Type B pancreatic cell (in vitro differentiated cells): ENCODE measurements at regions not wholly inside any gene's neighbourhood (a gene's known extent, or its start where the extent isn't known, plus 50 kb on each side); places are given as distances from the start of the nearest gene placed in this dataset.

Experiments
- DNase-seq: peaks from one replicate; pipeline ENCODE4 v3.0.0; 2021; ENCODE audit warnings: mixed read lengths; ENCODE audit not compliant: unreplicated experiment; ENCODE audit errors: extremely low spot score
- H3K27ac Mint-ChIP-seq: 2 replicates; pipeline ENCODE4 v1.8.0; 2021; ENCODE audit warnings: mild to moderate bottlenecking, mixed read lengths
- H3K27me3 Mint-ChIP-seq: 2 replicates; pipeline ENCODE4 v1.8.0; 2021; ENCODE audit warnings: mixed read lengths
- H3K36me3 Mint-ChIP-seq: 2 replicates; pipeline ENCODE4 v1.8.0; 2021; ENCODE audit warnings: mixed read lengths
- H3K4me1 Mint-ChIP-seq: one replicate; pipeline ENCODE4 v1.8.0; 2021; ENCODE audit warnings: mixed read lengths; ENCODE audit not compliant: unreplicated experiment
- H3K4me3 Mint-ChIP-seq: 2 replicates; pipeline ENCODE4 v1.8.0; 2021; ENCODE audit warnings: mild to moderate bottlenecking, mixed read lengths
- H3K9me3 Mint-ChIP-seq: 2 replicates; pipeline ENCODE4 v1.8.0; 2021; ENCODE audit warnings: mixed read lengths
- TF ChIP-seq, protein P1 (sequence below): fragments of 200-600 bp; sonication (generic); conservative IDR thresholded peaks from 2 replicates; pipeline ENCODE4 v1.5.0; 2021; ENCODE audit warnings: antibody characterized with exemption, mild to moderate bottlenecking

DNA sequence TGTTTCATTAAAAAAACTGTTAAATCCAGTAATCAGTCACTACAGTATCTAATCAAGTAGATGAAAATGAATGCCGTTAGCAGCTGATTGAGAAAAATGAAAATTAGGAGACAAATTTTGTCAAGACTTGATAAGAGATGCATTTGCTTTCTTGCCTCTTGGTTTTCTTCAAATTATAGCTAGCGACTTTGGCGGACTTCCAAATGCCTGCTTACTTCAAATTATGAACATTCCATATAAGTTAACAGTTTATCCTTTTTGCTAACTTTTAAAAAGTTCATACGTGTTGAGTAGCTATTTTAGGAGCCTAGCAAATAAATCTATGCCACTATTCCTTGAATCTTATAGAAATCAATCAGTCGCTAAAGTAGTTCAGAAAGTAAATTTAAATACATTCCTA is 58.8 kb downstream of the PPP4R3C start:
- Mint-ChIP-seq H3K4me1 (no peaks in the 10 kb centered on the region), H3K36me3 (no peaks in the 10 kb centered on the region)
- DNase-seq, result no peak

DNA sequence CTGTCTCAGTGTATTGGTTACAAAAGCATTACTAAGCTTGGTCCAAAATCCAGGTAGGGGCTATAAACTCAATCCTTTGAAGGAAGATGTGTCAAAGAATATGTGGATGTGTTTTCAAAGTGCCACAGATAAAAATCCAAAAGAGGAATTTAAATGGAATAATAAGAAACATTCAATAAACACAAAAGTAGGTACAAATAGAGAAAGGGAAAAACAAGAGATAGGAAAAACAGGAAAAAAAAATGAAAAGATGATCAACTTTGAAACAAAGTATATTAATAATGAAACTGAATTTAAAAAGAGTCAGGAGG is 64.0 kb downstream of the PPP4R3C start:
- Mint-ChIP-seq H3K4me1 (no peaks in the 10 kb centered on the region), H3K9me3 (no peaks in the 10 kb centered on the region), H3K36me3 (no peaks in the 10 kb centered on the region), H3K4me3 (no peak overlapping the region), H3K27me3 (no peaks in the 10 kb centered on the region), H3K27ac (no peak overlapping the region)
- no peak for DNase-seq
- TF ChIP-seq, protein P1, sequence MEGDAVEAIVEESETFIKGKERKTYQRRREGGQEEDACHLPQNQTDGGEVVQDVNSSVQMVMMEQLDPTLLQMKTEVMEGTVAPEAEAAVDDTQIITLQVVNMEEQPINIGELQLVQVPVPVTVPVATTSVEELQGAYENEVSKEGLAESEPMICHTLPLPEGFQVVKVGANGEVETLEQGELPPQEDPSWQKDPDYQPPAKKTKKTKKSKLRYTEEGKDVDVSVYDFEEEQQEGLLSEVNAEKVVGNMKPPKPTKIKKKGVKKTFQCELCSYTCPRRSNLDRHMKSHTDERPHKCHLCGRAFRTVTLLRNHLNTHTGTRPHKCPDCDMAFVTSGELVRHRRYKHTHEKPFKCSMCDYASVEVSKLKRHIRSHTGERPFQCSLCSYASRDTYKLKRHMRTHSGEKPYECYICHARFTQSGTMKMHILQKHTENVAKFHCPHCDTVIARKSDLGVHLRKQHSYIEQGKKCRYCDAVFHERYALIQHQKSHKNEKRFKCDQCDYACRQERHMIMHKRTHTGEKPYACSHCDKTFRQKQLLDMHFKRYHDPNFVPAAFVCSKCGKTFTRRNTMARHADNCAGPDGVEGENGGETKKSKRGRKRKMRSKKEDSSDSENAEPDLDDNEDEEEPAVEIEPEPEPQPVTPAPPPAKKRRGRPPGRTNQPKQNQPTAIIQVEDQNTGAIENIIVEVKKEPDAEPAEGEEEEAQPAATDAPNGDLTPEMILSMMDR, result peak; percentile 1

More for the DNA sequence above, 58.8 kb downstream of the PPP4R3C start:
- TF ChIP-seq, protein P1, result no peak
- H3K4me3 Mint-ChIP-seq, result no peak overlapping the region
- no peaks in the 10 kb centered on the region for H3K9me3 Mint-ChIP-seq
- no peaks in the 10 kb centered on the region for H3K27me3 Mint-ChIP-seq
- H3K27ac Mint-ChIP-seq, result no peak overlapping the region

DNA sequence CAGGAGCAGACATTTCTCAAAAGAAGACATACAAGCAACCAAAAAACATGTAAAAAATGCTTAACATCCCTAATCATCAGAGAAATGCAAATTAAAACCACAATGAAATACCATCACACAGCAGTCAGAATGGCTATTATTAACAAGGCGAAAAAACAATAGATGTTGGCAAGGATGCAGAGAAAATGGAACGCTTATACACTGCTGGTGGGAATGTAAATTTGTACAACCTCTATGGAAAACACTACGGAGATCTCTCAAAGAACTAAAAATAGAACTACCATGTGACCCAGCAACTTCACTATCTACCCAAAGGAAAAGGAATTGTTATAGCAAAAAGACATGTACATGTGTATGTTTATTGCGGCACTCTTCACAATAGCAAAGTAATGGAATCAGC is 71.5 kb downstream of the PPP4R3C start:
- TF ChIP-seq, protein P1, result no peak
- H3K9me3 Mint-ChIP-seq, result no peaks in the 10 kb centered on the region
- no peak overlapping the region for H3K27ac Mint-ChIP-seq
- H3K4me1 Mint-ChIP-seq, result no peaks in the 10 kb centered on the region
- DNase-seq, result no peak
- no peaks in the 10 kb centered on the region for H3K27me3 Mint-ChIP-seq
- no peaks in the 10 kb centered on the region for H3K36me3 Mint-ChIP-seq
- no peak overlapping the region for H3K4me3 Mint-ChIP-seq

DNA sequence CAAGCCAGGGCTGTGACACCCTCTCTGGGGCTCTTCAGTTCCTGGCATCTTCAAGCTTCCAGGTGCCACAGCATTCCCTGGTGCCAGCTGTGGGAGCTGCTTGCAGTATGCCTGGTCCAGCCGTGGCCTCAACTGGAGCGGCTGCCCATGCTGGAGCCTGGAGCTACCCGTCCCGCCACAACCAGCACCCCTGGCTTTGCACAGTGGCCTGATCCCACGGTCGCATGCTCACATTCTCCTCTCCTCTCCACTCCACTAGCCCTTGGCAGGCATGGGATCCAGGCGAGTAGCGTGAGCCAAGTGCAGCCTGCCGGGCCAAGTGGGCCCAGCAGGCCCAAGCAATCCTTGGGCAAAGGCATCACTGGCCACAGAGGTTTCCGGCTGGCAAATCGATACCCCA is 81.7 kb downstream of the PPP4R3C start:
- Mint-ChIP-seq H3K9me3 (no peaks in the 10 kb centered on the region), H3K27ac (no peak overlapping the region), H3K4me3 (no peak overlapping the region), H3K36me3 (no peaks in the 10 kb centered on the region), H3K27me3 (no peaks in the 10 kb centered on the region), H3K4me1 (no peaks in the 10 kb centered on the region)
- DNase-seq, result no peak
- TF ChIP-seq, protein P1, result no peak

DNA sequence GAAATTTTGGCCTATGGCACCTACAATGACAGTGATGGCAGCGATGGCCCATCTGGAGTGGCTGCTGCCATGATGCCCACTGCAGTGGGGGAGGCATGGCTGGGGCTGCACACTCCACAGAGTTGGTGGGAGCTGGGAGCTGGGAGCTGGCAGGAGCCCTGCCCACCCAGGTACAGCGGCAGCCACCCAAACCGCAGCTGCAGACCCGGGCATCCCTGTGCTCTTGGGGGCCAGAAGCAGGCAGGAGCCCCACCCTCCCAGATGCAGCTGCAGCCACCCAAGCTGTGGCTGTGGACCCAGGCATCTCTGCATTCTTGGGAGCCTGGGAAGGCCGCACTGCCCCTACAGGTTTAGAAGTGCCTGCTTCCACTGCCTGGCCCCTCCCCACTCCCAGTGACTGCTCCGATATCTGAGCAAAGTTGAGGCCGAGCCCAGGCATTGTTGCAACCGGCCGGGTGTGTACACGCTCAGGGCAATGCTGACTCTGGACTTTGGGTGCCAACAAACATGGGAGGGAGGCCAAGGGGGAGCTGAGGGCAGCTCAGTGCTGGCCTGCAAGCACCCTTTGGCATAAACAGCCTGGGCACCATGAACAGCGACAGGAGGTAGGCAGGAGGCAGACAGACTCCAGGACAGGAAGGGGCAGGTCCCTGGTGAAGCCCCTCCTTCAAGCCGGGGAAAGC is 82.8 kb downstream of the PPP4R3C start:
- Mint-ChIP-seq H3K27ac (no peak overlapping the region), H3K4me1 (no peaks in the 10 kb centered on the region), H3K4me3 (no peak overlapping the region), H3K9me3 (no peaks in the 10 kb centered on the region), H3K36me3 (no peaks in the 10 kb centered on the region), H3K27me3 (no peaks in the 10 kb centered on the region)
- no peak for DNase-seq
- TF ChIP-seq, protein P1, result no peak

DNA sequence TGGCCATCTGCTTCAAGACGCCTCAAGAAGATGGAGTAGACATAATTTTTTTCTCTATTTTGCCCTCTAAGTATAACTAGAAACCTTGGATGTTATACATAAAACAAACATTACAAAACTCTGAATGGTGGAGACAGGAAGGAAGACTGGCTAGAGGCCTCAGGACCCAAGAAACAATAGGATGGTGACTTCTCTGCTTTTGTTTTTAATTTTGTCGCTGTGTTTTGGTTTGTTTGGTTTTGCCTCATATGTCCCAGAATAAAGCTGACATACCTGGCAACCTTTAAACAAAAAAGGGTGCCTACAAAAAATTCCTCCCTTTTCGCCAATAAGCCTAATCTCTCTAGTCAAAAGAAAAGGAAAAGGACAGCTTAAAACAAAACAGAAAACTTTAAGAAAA is 109.1 kb downstream of the PPP4R3C start:
- Mint-ChIP-seq H3K4me3 (no peak overlapping the region), H3K9me3 (no peaks in the 10 kb centered on the region), H3K36me3 (no peaks in the 10 kb centered on the region), H3K4me1 (no peaks in the 10 kb centered on the region), H3K27me3 (no peaks in the 10 kb centered on the region), H3K27ac (no peak overlapping the region)
- no peak for DNase-seq
- TF ChIP-seq, protein P1, result no peak
